Osteoblast (primary cell): ENCODE measurements at regions not wholly inside any gene's neighbourhood (a gene's known extent, or its start where the extent isn't known, plus 50 kb on each side); places are given as distances from the start of the nearest gene placed in this dataset.

Experiments used
- DNase-seq: peaks from one replicate; pipeline ENCODE4 v3.0.0; 2011; ENCODE audit warnings: low spot score, mixed read lengths; ENCODE audit not compliant: insufficient read length; ENCODE audit errors: missing footprints
- H2AFZ ChIP-seq: 2 replicates; pipeline ENCODE4 v1.6.0; 2011; ENCODE audit warnings: mild to moderate bottlenecking, low read length
- H3K27ac ChIP-seq: 2 replicates; pipeline ENCODE4 v1.5.1; 2011; ENCODE audit warnings: mild to moderate bottlenecking, low read depth, low read length, moderate library complexity
- H3K27me3 ChIP-seq: 2 replicates; pipeline ENCODE4 v1.6.0; 2012; ENCODE audit warnings: mild to moderate bottlenecking, control low read depth, inconsistent platforms, low read length, moderate library complexity; ENCODE audit not compliant: insufficient read depth
- H3K36me3 ChIP-seq: 2 replicates; pipeline ENCODE4 v1.5.1; 2011; ENCODE audit warnings: mild to moderate bottlenecking, low read length, control low read depth, moderate library complexity; ENCODE audit not compliant: insufficient read depth
- H3K4me1 ChIP-seq: 2 replicates; pipeline ENCODE4 v1.5.1; 2011; ENCODE audit warnings: mild to moderate bottlenecking, low read length, control low read depth, moderate library complexity; ENCODE audit not compliant: insufficient read depth
- H3K4me2 ChIP-seq: 2 replicates; pipeline ENCODE4 v1.6.0; 2011; ENCODE audit warnings: mild to moderate bottlenecking, low read length; ENCODE audit not compliant: insufficient read depth
- H3K4me3 ChIP-seq: fragments of 200-600 bp; sonication (generic); 3 replicates; pipeline ENCODE4 v1.5.1; 2012; ENCODE audit warnings: mild to moderate bottlenecking, low read length, inconsistent platforms; ENCODE audit not compliant: insufficient read depth
- H3K79me2 ChIP-seq: 2 replicates; pipeline ENCODE4 v1.6.0; 2012; ENCODE audit warnings: mild to moderate bottlenecking, low read length, control low read depth, inconsistent platforms; ENCODE audit not compliant: insufficient read depth
- H3K9me3 ChIP-seq: 2 replicates; pipeline ENCODE4 v1.5.1; 2011; ENCODE audit warnings: low read depth, low read length, control low read depth
- H4K20me1 ChIP-seq: 2 replicates; pipeline ENCODE4 v1.6.0; 2012; ENCODE audit warnings: mild to moderate bottlenecking, low read length, control low read depth; ENCODE audit not compliant: insufficient read depth
- CTCF ChIP-seq: IDR thresholded peaks from 2 replicates; pipeline ENCODE4 v1.5.1; 2011; ENCODE audit warnings: mild to moderate bottlenecking, low read depth, low read length, moderate library complexity; ENCODE audit errors: extremely low read depth

- Histone ChIP-seq H3K27me3 (no peaks in the 10 kb centered on the region), H2AFZ (no peak overlapping the region), H3K4me2 (no peak overlapping the region), H4K20me1 (no peaks in the 10 kb centered on the region), H3K79me2 (no peaks in the 10 kb centered on the region), H3K4me1 (no peaks in the 10 kb centered on the region), H3K9me3 (no peaks in the 10 kb centered on the region), H3K36me3 (no peaks in the 10 kb centered on the region), H3K4me3 (no peak overlapping the region), H3K27ac (no peak overlapping the region)
- no peak for DNase-seq
- TF ChIP-seq CTCF: no peak
Measured at GRCh38 chr6:99022039-99022609, 74.4 kb upstream of the FBXL4 start.

- no peaks in the 10 kb centered on the region for H4K20me1 ChIP-seq
- no peak overlapping the region for H3K4me2 ChIP-seq
- no peaks in the 10 kb centered on the region for H3K36me3 ChIP-seq
- no peak overlapping the region for H3K4me3 ChIP-seq
- DNase-seq: peak; percentile 43
- H2AFZ ChIP-seq: no peak overlapping the region
- no peaks in the 10 kb centered on the region for H3K79me2 ChIP-seq
- H3K9me3 ChIP-seq: no peaks in the 10 kb centered on the region
- H3K27ac ChIP-seq: no peak overlapping the region
- H3K4me1 ChIP-seq: no peaks in the 10 kb centered on the region
- no peaks in the 10 kb centered on the region for H3K27me3 ChIP-seq
- TF ChIP-seq CTCF: no peak
Measured at GRCh38 chr6:99019381-99019780, 71.6 kb upstream of the FBXL4 start.

GRCh38 chr6:99017150-99017549 is 69.4 kb upstream of the FBXL4 start:
- Histone ChIP-seq H3K27ac (no peak overlapping the region), H3K79me2 (no peaks in the 10 kb centered on the region), H4K20me1 (no peaks in the 10 kb centered on the region), H3K4me3 (no peak overlapping the region), H3K27me3 (no peaks in the 10 kb centered on the region), H2AFZ (no peak overlapping the region), H3K9me3 (no peaks in the 10 kb centered on the region), H3K4me1 (peaks cover 19% of the 10 kb centered on the region), H3K4me2 (no peak overlapping the region), H3K36me3 (no peaks in the 10 kb centered on the region)
- no peak for DNase-seq
- TF ChIP-seq CTCF: no peak

- Histone ChIP-seq H3K27ac (no peak overlapping the region), H3K4me3 (no peak overlapping the region), H2AFZ (no peak overlapping the region), H3K36me3 (no peaks in the 10 kb centered on the region), H3K27me3 (no peaks in the 10 kb centered on the region), H4K20me1 (no peaks in the 10 kb centered on the region), H3K79me2 (no peaks in the 10 kb centered on the region), H3K4me1 (peaks cover 19% of the 10 kb centered on the region), H3K9me3 (no peaks in the 10 kb centered on the region), H3K4me2 (no peak overlapping the region)
- no peak for TF ChIP-seq CTCF
- no peak for DNase-seq
Measured at GRCh38 chr6:99016355-99016754, 68.6 kb upstream of the FBXL4 start.
